Natural killer cell (primary cell): ENCODE measurements at regions not wholly inside any gene's neighbourhood (a gene's known extent, or its start where the extent isn't known, plus 50 kb on each side); places are given as distances from the start of the nearest gene placed in this dataset.

ENCODE experiments used
- ATAC-seq, 3 donors: fragments of 150-1000 bp in 2 of 3; fragments of 200-7000 bp in 1 of 3; cut with Tn5 transposase; 1 replicate in 1 of 3; 2 replicates in 2 of 3; pipeline ENCODE4 v1.10.0; 2021; ENCODE audit warnings: mild to moderate bottlenecking in 2 of 3, moderate library complexity in 2 of 3
- DNase-seq, 2 donors: peaks; one replicate each; pipeline versions ENCODE4 v3.0.0 to v3.0.0-alpha.2; 2013 to 2021; ENCODE audit warnings: mixed read lengths in 1 of 2
- H3K27ac ChIP-seq: one replicate; pipeline ENCODE4 v1.5.1; 2013; ENCODE audit warnings: mild to moderate bottlenecking, low read length
- H3K27me3 ChIP-seq: one replicate; pipeline ENCODE4 v1.6.1; 2013; ENCODE audit warnings: low read length; ENCODE audit not compliant: control insufficient read depth, insufficient read depth
- H3K36me3 ChIP-seq: one replicate; pipeline ENCODE4 v1.6.1; 2013; ENCODE audit warnings: low read length; ENCODE audit not compliant: control insufficient read depth, insufficient read depth
- H3K4me1 ChIP-seq: one replicate; pipeline ENCODE4 v1.6.1; 2013; ENCODE audit warnings: low read length; ENCODE audit not compliant: control insufficient read depth, insufficient read depth
- H3K4me3 ChIP-seq: one replicate; pipeline ENCODE4 v1.5.1; 2013; ENCODE audit warnings: low read length
- H3K9me3 ChIP-seq: one replicate; pipeline ENCODE4 v1.6.1; 2013; ENCODE audit warnings: low read length; ENCODE audit not compliant: control insufficient read depth, insufficient read depth
- H3K27ac Mint-ChIP-seq, 2 donors: one replicate each; pipeline ENCODE4 v1.8.0; 2022; ENCODE audit warnings: mild to moderate bottlenecking in 2 of 2, mixed read lengths in 2 of 2, moderate library complexity in 1 of 2
- H3K27me3 Mint-ChIP-seq, 2 donors: one replicate each; pipeline ENCODE4 v1.8.0; 2022; ENCODE audit warnings: low read depth in 2 of 2, mixed read lengths in 2 of 2
- H3K36me3 Mint-ChIP-seq: one replicate; pipeline ENCODE4 v1.8.0; 2022; ENCODE audit warnings: mixed read lengths
- H3K4me1 Mint-ChIP-seq, 2 donors: one replicate each; pipeline ENCODE4 v1.8.0; 2022; ENCODE audit warnings: mixed read lengths in 2 of 2
- H3K4me3 Mint-ChIP-seq: one replicate; pipeline ENCODE4 v1.8.0; 2022; ENCODE audit warnings: mild to moderate bottlenecking, moderate library complexity, mixed read lengths
- H3K9me3 Mint-ChIP-seq, 2 donors: one replicate each; pipeline ENCODE4 v1.8.0; 2022; ENCODE audit warnings: mixed read lengths in 2 of 2
- CTCF ChIP-seq: fragments of 200-600 bp; IDR thresholded peaks from one replicate; pipeline ENCODE4 v1.8.0; 2022; ENCODE audit warnings: antibody characterized with exemption
- WGBS: methylation state at CpG from one replicate; pipeline ENCODE4 v1.1.7; 2013; ENCODE audit warnings: missing lambda C conversion rate; ENCODE audit not compliant: insufficient coverage; 5-methylcytosine and 5-hydroxymethylcytosine counted together
- intact Hi-C: fragments of 100-400 bp; cut with micrococcal nuclease; formaldehyde crosslinking; loops from one replicate; pipeline ENCODE4 v1.14.2; 2022

GRCh38 chr2:8278709-8279354 is 403.0 kb upstream of the ID2 start:
- peak overlapping the region; percentile 99 for H3K4me3 Mint-ChIP-seq
- intact Hi-C loops, result no loop called here
- H3K27ac Mint-ChIP-seq, result peak overlapping the region; percentile 98 to 99
- H3K9me3 Mint-ChIP-seq, result no peaks in the 10 kb centered on the region
- H3K4me3 ChIP-seq, result peak overlapping the region; percentile 60
- H3K36me3 Mint-ChIP-seq, result peaks cover 22% of the 10 kb centered on the region
- peaks cover 55% of the 10 kb centered on the region for H3K4me1 ChIP-seq
- DNase-seq (no peak), ATAC-seq (no peak)
- H3K27me3 ChIP-seq, result no peaks in the 10 kb centered on the region
- H3K36me3 ChIP-seq, result peaks cover 4% of the 10 kb centered on the region
- H3K27me3 Mint-ChIP-seq, result no peaks in the 10 kb centered on the region
- H3K4me1 Mint-ChIP-seq, result peaks cover 81 to 84% of the 10 kb centered on the region in 2 donors
- 77% methylated on average over 10 of the region's 10 CpGs for WGBS
- H3K27ac ChIP-seq, result peak overlapping the region; percentile 71
- H3K9me3 ChIP-seq, result no peaks in the 10 kb centered on the region
- no peak for TF ChIP-seq CTCF

- H3K4me1 ChIP-seq, result peaks cover 59% of the 10 kb centered on the region
- Mint-ChIP-seq H3K4me1 (peaks cover 84 to 90% of the 10 kb centered on the region in 2 donors), H3K4me3 (peak overlapping the region; percentile 99), H3K9me3 (no peaks in the 10 kb centered on the region), H3K27ac (peak overlapping the region; percentile 98 to 99), H3K27me3 (no peaks in the 10 kb centered on the region), H3K36me3 (peaks cover 22% of the 10 kb centered on the region)
- H3K27me3 ChIP-seq, result no peaks in the 10 kb centered on the region
- H3K36me3 ChIP-seq, result peaks cover 4% of the 10 kb centered on the region
- H3K4me3 ChIP-seq, result peak overlapping the region; percentile 60
- no peak for DNase-seq
- peak overlapping the region; percentile 71 for H3K27ac ChIP-seq
- H3K9me3 ChIP-seq, result no peaks in the 10 kb centered on the region
- no peak for TF ChIP-seq CTCF
- intact Hi-C loops, result no loop called here
- WGBS, result 87% methylated on average over 9 of the region's 9 CpGs
- ATAC-seq, result no peak
Observed at GRCh38 chr2:8279506-8279905, 402.4 kb upstream of the ID2 start.

GRCh38 chr2:8281234-8281633 is 400.6 kb upstream of the ID2 start:
- no peak for TF ChIP-seq CTCF
- H3K36me3 ChIP-seq, result peaks cover 8% of the 10 kb centered on the region
- WGBS, result 44% methylated on average over 3 of the region's 4 CpGs
- DNase-seq (no peak), ATAC-seq (no peak)
- peak overlapping the region; percentile 60 for H3K4me3 ChIP-seq
- Mint-ChIP-seq H3K27ac (peak overlapping the region; percentile 98 to 99), H3K4me1 (peaks cover 76 to 85% of the 10 kb centered on the region in 2 donors), H3K9me3 (no peaks in the 10 kb centered on the region), H3K36me3 (peaks cover 11% of the 10 kb centered on the region), H3K27me3 (no peaks in the 10 kb centered on the region), H3K4me3 (peak overlapping the region; percentile 99)
- H3K9me3 ChIP-seq, result no peaks in the 10 kb centered on the region
- peak overlapping the region; percentile 71 for H3K27ac ChIP-seq
- intact Hi-C loops, result loop anchor here (5.0 kb wide), 1 partner anchor 49 kb away; no protein-coding TSS in a partner anchor
- no peaks in the 10 kb centered on the region for H3K27me3 ChIP-seq
- peaks cover 59% of the 10 kb centered on the region for H3K4me1 ChIP-seq
